ENCODE measurements at regions not wholly inside any gene's neighbourhood (a gene's known extent, or its start where the extent isn't known, plus 50 kb on each side); places are given as distances from the start of the nearest gene placed in this dataset.
"Not testable (repeated sequence)": the region's sequence is repeated elsewhere in the genome, so short reads cannot be mapped to it uniquely, and the experiment has no call there.

- no peaks in the 10 kb centered on the region for H3K36me3 ChIP-seq (ENCODE audit: control insufficient read depth, insufficient read depth, low read length)
- H3K9me3 ChIP-seq (ENCODE audit: control insufficient read depth, low read depth, low read length), result peaks cover 15% of the 10 kb centered on the region
- no peak for DNase-seq
- no CpG with 5 or more reads among the region's 1 CpG for WGBS (ENCODE audit: insufficient coverage, low lambda C conversion rate)
- H3K27ac ChIP-seq (ENCODE audit: low read length), result no peak overlapping the region
- no peaks in the 10 kb centered on the region for H3K27me3 ChIP-seq (ENCODE audit: control insufficient read depth, insufficient read depth, low read length)
- H3K4me1 ChIP-seq (ENCODE audit: control insufficient read depth, insufficient read depth, low read length), result no peaks in the 10 kb centered on the region
- no peak overlapping the region for H3K4me3 ChIP-seq (ENCODE audit: low read length)
Observed at GRCh38 chr2:106009096-106009495, 185.0 kb downstream of the UXS1 start.

- Histone ChIP-seq H3K27ac (ENCODE audit: low read length) (no peak overlapping the region), H3K4me3 (ENCODE audit: low read length) (no peak overlapping the region), H3K36me3 (ENCODE audit: control insufficient read depth, insufficient read depth, low read length) (no peaks in the 10 kb centered on the region), H3K4me1 (ENCODE audit: control insufficient read depth, insufficient read depth, low read length) (no peaks in the 10 kb centered on the region), H3K9me3 (ENCODE audit: control insufficient read depth, low read depth, low read length) (peaks cover 15% of the 10 kb centered on the region), H3K27me3 (ENCODE audit: control insufficient read depth, insufficient read depth, low read length) (no peaks in the 10 kb centered on the region)
- DNase-seq, result no peak
- 100% methylated on average over 1 of the region's 1 CpG for WGBS (ENCODE audit: insufficient coverage, low lambda C conversion rate)
Observed at GRCh38 chr2:106004851-106005250, 189.2 kb downstream of the UXS1 start.

GRCh38 chr2:105999211-105999989 lies 194.7 kb downstream of the UXS1 start:
- Histone ChIP-seq H3K4me3 (ENCODE audit: low read length) (no peak overlapping the region), H3K4me1 (ENCODE audit: control insufficient read depth, insufficient read depth, low read length) (no peaks in the 10 kb centered on the region), H3K27ac (ENCODE audit: low read length) (no peak overlapping the region), H3K36me3 (ENCODE audit: control insufficient read depth, insufficient read depth, low read length) (no peaks in the 10 kb centered on the region), H3K27me3 (ENCODE audit: control insufficient read depth, insufficient read depth, low read length) (no peaks in the 10 kb centered on the region), H3K9me3 (ENCODE audit: control insufficient read depth, low read depth, low read length) (peaks cover 5% of the 10 kb centered on the region)
- 67% methylated on average over 3 of the region's 6 CpGs for WGBS (ENCODE audit: insufficient coverage, low lambda C conversion rate)
- DNase-seq, result no peak

DNA sequence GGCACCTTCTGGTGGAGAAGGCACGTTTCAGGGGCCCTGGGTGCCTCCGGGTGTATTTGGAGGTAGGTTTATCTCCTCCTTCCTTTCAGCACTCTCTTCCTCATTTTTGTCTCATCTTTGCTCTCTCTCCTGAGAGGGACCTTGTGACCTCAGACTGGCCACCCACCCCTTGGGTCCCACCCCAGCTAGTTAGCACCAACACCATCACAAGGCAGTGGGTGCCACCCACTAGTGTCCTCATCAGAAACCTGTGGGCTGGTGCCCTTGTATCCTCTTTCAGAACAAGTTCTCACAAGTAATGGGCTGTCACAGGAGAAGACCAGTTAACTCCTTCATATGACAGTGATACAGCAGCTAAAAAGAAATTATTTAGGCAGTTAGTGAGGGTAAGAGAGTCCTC lies 196.4 kb downstream of the UXS1 start:
- H3K27me3 ChIP-seq (ENCODE audit: control insufficient read depth, insufficient read depth, low read length), result no peaks in the 10 kb centered on the region
- no peak for DNase-seq
- peaks cover 4% of the 10 kb centered on the region for H3K9me3 ChIP-seq (ENCODE audit: control insufficient read depth, low read depth, low read length)
- H3K27ac ChIP-seq (ENCODE audit: low read length), result no peak overlapping the region
- H3K4me3 ChIP-seq (ENCODE audit: low read length), result no peak overlapping the region
- 100% methylated on average over 1 of the region's 2 CpGs for WGBS (ENCODE audit: insufficient coverage, low lambda C conversion rate)
- no peaks in the 10 kb centered on the region for H3K4me1 ChIP-seq (ENCODE audit: control insufficient read depth, insufficient read depth, low read length)
- H3K36me3 ChIP-seq (ENCODE audit: control insufficient read depth, insufficient read depth, low read length), result no peaks in the 10 kb centered on the region

GRCh38 chr2:105990624-105991023 lies 203.5 kb downstream of the UXS1 start:
- Histone ChIP-seq H3K9me3 (ENCODE audit: control insufficient read depth, low read depth, low read length) (peaks cover 17% of the 10 kb centered on the region), H3K4me3 (ENCODE audit: low read length) (no peak overlapping the region), H3K27ac (ENCODE audit: low read length) (no peak overlapping the region), H3K4me1 (ENCODE audit: control insufficient read depth, insufficient read depth, low read length) (no peaks in the 10 kb centered on the region), H3K36me3 (ENCODE audit: control insufficient read depth, insufficient read depth, low read length) (no peaks in the 10 kb centered on the region), H3K27me3 (ENCODE audit: control insufficient read depth, insufficient read depth, low read length) (no peaks in the 10 kb centered on the region)
- 86% methylated on average over 3 of the region's 6 CpGs for WGBS (ENCODE audit: insufficient coverage, low lambda C conversion rate)
- DNase-seq, result no peak

- not testable (repeated sequence) for H3K36me3 ChIP-seq (ENCODE audit: control insufficient read depth, insufficient read depth, low read length)
Observed at GRCh38 chr2:105989803-105990202, 204.3 kb downstream of the UXS1 start.

DNA sequence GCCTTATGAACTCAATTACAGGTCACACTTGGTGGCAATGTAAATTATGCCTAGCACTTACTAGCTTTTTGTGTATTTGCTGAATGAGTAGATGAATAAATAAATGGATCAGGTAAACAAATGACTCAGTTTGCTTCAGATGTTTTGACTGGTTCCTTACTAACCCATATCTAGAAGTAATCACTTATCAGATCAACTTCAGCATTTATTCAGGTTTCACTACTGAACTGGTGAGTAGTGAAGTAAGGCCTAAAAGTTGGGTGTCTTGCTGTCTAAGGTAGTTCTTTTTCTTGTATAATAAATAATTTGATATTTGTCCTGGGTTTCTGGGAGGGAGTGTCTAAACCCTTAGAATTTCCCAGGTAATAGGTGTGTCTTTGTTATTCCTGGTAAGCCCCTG lies 205.0 kb downstream of the UXS1 start:
- Histone ChIP-seq H3K9me3 (ENCODE audit: control insufficient read depth, low read depth, low read length) (peaks cover 12% of the 10 kb centered on the region), H3K27ac (ENCODE audit: low read length) (no peak overlapping the region), H3K4me3 (ENCODE audit: low read length) (no peak overlapping the region), H3K36me3 (ENCODE audit: control insufficient read depth, insufficient read depth, low read length) (no peaks in the 10 kb centered on the region), H3K4me1 (ENCODE audit: control insufficient read depth, insufficient read depth, low read length) (no peaks in the 10 kb centered on the region), H3K27me3 (ENCODE audit: control insufficient read depth, insufficient read depth, low read length) (no peaks in the 10 kb centered on the region)
- DNase-seq, result no peak

More at GRCh38 chr2:105989803-105990202, 204.3 kb downstream of the UXS1 start:
- not testable (repeated sequence) for H3K27ac ChIP-seq (ENCODE audit: low read length); H3K4me3 ChIP-seq (ENCODE audit: low read length); H3K27me3 ChIP-seq (ENCODE audit: control insufficient read depth, insufficient read depth, low read length); DNase-seq; H3K4me1 ChIP-seq (ENCODE audit: control insufficient read depth, insufficient read depth, low read length)
- H3K9me3 ChIP-seq (ENCODE audit: control insufficient read depth, low read depth, low read length), result peaks cover 12% of the 10 kb centered on the region
- no CpG with 5 or more reads among the region's 2 CpGs for WGBS (ENCODE audit: insufficient coverage, low lambda C conversion rate)

DNA sequence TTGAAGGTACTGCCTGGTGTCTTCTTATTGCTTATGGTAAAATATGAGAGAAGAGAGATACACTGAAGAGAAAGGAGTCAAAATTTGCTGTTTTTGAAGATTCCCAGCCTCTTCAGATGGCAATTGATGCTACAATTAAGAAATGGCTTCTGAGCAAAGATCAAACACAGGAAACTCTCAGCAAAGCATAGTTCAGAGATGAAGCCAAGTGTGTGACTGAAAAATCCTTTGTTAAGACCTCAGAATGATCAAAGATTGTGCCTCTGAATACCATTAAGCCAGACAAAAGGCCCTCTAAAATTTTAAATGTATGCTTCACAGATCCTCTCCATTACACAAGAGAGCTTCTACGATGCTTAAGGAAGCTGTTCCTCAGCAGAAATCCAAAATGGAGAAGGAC lies 216.3 kb downstream of the UXS1 start:
- Histone ChIP-seq H3K27ac (ENCODE audit: low read length) (no peak overlapping the region), H3K9me3 (ENCODE audit: control insufficient read depth, low read depth, low read length) (peaks cover 9% of the 10 kb centered on the region), H3K36me3 (ENCODE audit: control insufficient read depth, insufficient read depth, low read length) (no peaks in the 10 kb centered on the region), H3K4me3 (ENCODE audit: low read length) (no peak overlapping the region), H3K27me3 (ENCODE audit: control insufficient read depth, insufficient read depth, low read length) (no peaks in the 10 kb centered on the region), H3K4me1 (ENCODE audit: control insufficient read depth, insufficient read depth, low read length) (no peaks in the 10 kb centered on the region)
- WGBS (ENCODE audit: insufficient coverage, low lambda C conversion rate), result no CpG with 5 or more reads among the region's 1 CpG
- no peak for DNase-seq

GRCh38 chr2:105977212-105977611 lies 216.9 kb downstream of the UXS1 start:
- Histone ChIP-seq H3K27me3 (ENCODE audit: control insufficient read depth, insufficient read depth, low read length) (no peaks in the 10 kb centered on the region), H3K4me1 (ENCODE audit: control insufficient read depth, insufficient read depth, low read length) (no peaks in the 10 kb centered on the region), H3K9me3 (ENCODE audit: control insufficient read depth, low read depth, low read length) (peaks cover 9% of the 10 kb centered on the region), H3K4me3 (ENCODE audit: low read length) (no peak overlapping the region), H3K36me3 (ENCODE audit: control insufficient read depth, insufficient read depth, low read length) (no peaks in the 10 kb centered on the region), H3K27ac (ENCODE audit: low read length) (no peak overlapping the region)
- no peak for DNase-seq
- WGBS (ENCODE audit: insufficient coverage, low lambda C conversion rate), result 100% methylated on average over 1 of the region's 5 CpGs

GRCh38 chr2:105974812-105975211 lies 219.3 kb downstream of the UXS1 start:
- Histone ChIP-seq H3K4me3 (ENCODE audit: low read length) (no peak overlapping the region), H3K27me3 (ENCODE audit: control insufficient read depth, insufficient read depth, low read length) (no peaks in the 10 kb centered on the region), H3K9me3 (ENCODE audit: control insufficient read depth, low read depth, low read length) (peaks cover 9% of the 10 kb centered on the region), H3K4me1 (ENCODE audit: control insufficient read depth, insufficient read depth, low read length) (no peaks in the 10 kb centered on the region), H3K27ac (ENCODE audit: low read length) (no peak overlapping the region), H3K36me3 (ENCODE audit: control insufficient read depth, insufficient read depth, low read length) (no peaks in the 10 kb centered on the region)
- no peak for DNase-seq

- no peak overlapping the region for H3K27ac ChIP-seq (ENCODE audit: low read length)
- no CpG with 5 or more reads among the region's 6 CpGs for WGBS (ENCODE audit: insufficient coverage, low lambda C conversion rate)
- DNase-seq, result no peak
- H3K27me3 ChIP-seq (ENCODE audit: control insufficient read depth, insufficient read depth, low read length), result no peaks in the 10 kb centered on the region
- no peaks in the 10 kb centered on the region for H3K36me3 ChIP-seq (ENCODE audit: control insufficient read depth, insufficient read depth, low read length)
- H3K4me1 ChIP-seq (ENCODE audit: control insufficient read depth, insufficient read depth, low read length), result peaks cover 9% of the 10 kb centered on the region
- H3K9me3 ChIP-seq (ENCODE audit: control insufficient read depth, low read depth, low read length), result peaks cover 13% of the 10 kb centered on the region
- H3K4me3 ChIP-seq (ENCODE audit: low read length), result no peak overlapping the region
Observed at GRCh38 chr2:105972927-105973326, 221.2 kb downstream of the UXS1 start.

Measured in large intestine (tissue), 3 donors.